Tibial nerve (tissue), 4 donors: ENCODE measurements at regions not wholly inside any gene's neighbourhood (a gene's known extent, or its start where the extent isn't known, plus 50 kb on each side); places are given as distances from the start of the nearest gene placed in this dataset.

Experiments used
- EP300 ChIP-seq, 2 donors: sonication (generic); formaldehyde crosslinking; IDR thresholded peaks; one replicate each; pipeline ENCODE4 v1.6.1; 2017; ENCODE audit warnings: antibody characterized with exemption in 2 of 2, mild to moderate bottlenecking in 1 of 2
- POLR2A ChIP-seq, 2 donors: fragments of 450-650 bp; IDR thresholded peaks; one replicate each; pipeline ENCODE4 v1.6.1; 2017; ENCODE audit warnings: antibody characterized with exemption in 2 of 2, mild to moderate bottlenecking in 2 of 2, moderate library complexity in 2 of 2
- TF ChIP-seq, protein P1 (sequence below), 5 experiments: fragments of 200-600 bp in 3 of 5; fragments of 450-650 bp in 2 of 5; sonication (generic) in 3 of 5; IDR thresholded peaks; one replicate each; pipeline ENCODE4 v1.5.1; 2016 to 2019; ENCODE audit warnings: antibody characterized with exemption in 5 of 5, mild to moderate bottlenecking in 3 of 5, moderate library complexity in 2 of 5

DNA sequence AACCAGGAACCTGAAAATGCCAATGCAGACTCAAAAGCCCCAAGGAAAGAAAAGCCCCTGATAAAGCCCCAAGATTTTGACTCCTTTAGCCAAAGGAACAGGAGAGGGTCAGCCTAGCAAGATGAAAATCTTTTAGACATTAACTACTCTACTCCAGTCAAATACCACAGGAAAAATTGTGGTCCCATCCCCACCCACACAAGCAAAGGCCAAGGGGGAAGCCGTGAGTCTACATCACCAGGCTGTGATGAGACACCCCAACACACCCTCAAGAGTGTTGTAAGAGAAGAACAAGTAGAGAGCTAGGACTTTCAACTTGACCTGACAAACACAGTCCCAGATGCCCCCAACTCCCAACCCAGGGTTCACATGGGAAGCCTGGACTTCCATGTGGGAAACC lies 192.8 kb upstream of the NR5A2 start:
- TF ChIP-seq EP300 (IDR thresholded peaks at IDR 0.05) (no peak), POLR2A (IDR thresholded peaks at IDR 0.05) (no peak)
- TF ChIP-seq, protein P1, sequence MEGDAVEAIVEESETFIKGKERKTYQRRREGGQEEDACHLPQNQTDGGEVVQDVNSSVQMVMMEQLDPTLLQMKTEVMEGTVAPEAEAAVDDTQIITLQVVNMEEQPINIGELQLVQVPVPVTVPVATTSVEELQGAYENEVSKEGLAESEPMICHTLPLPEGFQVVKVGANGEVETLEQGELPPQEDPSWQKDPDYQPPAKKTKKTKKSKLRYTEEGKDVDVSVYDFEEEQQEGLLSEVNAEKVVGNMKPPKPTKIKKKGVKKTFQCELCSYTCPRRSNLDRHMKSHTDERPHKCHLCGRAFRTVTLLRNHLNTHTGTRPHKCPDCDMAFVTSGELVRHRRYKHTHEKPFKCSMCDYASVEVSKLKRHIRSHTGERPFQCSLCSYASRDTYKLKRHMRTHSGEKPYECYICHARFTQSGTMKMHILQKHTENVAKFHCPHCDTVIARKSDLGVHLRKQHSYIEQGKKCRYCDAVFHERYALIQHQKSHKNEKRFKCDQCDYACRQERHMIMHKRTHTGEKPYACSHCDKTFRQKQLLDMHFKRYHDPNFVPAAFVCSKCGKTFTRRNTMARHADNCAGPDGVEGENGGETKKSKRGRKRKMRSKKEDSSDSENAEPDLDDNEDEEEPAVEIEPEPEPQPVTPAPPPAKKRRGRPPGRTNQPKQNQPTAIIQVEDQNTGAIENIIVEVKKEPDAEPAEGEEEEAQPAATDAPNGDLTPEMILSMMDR (IDR thresholded peaks at IDR 0.05): no peak
